Hepatocyte (in vitro differentiated cells): ENCODE measurements at regions not wholly inside any gene's neighbourhood (a gene's known extent, or its start where the extent isn't known, plus 50 kb on each side); places are given as distances from the start of the nearest gene placed in this dataset.

Source experiments
- EZH2 ChIP-seq: fragments of 200-600 bp; sonication (generic); IDR thresholded peaks from 2 replicates; pipeline ENCODE4 v1.6.1; 2016; ENCODE audit warnings: antibody characterized with exemption, mild to moderate bottlenecking, borderline replicate concordance
- EZH2phosphoT487 ChIP-seq: fragments of 200-600 bp; sonication (generic); IDR thresholded peaks from one replicate; pipeline ENCODE4 v1.6.1; 2018; ENCODE audit warnings: antibody characterized with exemption, mild to moderate bottlenecking, low read depth, moderate library complexity; ENCODE audit not compliant: unreplicated experiment, severe bottlenecking
- TF ChIP-seq, protein P1 (sequence below): fragments of 200-600 bp; sonication (generic); IDR thresholded peaks from 2 replicates; pipeline ENCODE4 v1.5.1; 2016; ENCODE audit warnings: antibody characterized with exemption, mild to moderate bottlenecking; ENCODE audit not compliant: poor library complexity

- TF ChIP-seq, protein P1, sequence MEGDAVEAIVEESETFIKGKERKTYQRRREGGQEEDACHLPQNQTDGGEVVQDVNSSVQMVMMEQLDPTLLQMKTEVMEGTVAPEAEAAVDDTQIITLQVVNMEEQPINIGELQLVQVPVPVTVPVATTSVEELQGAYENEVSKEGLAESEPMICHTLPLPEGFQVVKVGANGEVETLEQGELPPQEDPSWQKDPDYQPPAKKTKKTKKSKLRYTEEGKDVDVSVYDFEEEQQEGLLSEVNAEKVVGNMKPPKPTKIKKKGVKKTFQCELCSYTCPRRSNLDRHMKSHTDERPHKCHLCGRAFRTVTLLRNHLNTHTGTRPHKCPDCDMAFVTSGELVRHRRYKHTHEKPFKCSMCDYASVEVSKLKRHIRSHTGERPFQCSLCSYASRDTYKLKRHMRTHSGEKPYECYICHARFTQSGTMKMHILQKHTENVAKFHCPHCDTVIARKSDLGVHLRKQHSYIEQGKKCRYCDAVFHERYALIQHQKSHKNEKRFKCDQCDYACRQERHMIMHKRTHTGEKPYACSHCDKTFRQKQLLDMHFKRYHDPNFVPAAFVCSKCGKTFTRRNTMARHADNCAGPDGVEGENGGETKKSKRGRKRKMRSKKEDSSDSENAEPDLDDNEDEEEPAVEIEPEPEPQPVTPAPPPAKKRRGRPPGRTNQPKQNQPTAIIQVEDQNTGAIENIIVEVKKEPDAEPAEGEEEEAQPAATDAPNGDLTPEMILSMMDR = no peak
- TF ChIP-seq EZH2phosphoT487 (no peak), EZH2 (no peak)
These were observed 258.5 kb upstream of the ADGRL2 start for GRCh38 chr1:81542196-81542595.
